ENCODE measurements at regions not wholly inside any gene's neighbourhood (a gene's known extent, or its start where the extent isn't known, plus 50 kb on each side); places are given as distances from the start of the nearest gene placed in this dataset.
"Not testable (repeated sequence)": the region's sequence is repeated elsewhere in the genome, so short reads cannot be mapped to it uniquely, and the experiment has no call there.

DNA sequence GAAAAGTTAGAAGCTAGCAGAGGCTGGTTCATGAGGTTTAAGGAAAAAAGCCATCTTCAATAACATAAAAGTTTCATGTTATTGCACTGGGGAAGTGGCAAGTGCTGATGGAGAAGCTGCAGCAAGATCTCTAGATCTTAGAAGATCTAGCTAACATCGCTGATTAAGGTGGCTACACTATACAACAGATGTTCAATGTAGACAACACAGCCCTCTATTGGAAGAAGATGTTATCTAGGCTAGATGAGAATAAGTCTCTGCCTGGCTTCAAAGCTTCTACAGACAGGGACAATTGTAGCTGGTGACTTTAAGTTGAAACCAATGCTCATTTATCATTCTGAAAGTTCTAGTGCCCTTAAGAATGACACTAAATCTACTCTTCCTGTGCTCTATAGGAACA is 310.3 kb downstream of the KLF13 start:
- TF ChIP-seq ZNF292 (tag by site-specific recombination; IDR thresholded peaks at IDR 0.05; ENCODE audit: borderline replicate concordance, low read depth); ZNF521 (tag by site-specific recombination; IDR thresholded peaks at IDR 0.05): not testable (repeated sequence)
- TF ChIP-seq, protein P1, sequence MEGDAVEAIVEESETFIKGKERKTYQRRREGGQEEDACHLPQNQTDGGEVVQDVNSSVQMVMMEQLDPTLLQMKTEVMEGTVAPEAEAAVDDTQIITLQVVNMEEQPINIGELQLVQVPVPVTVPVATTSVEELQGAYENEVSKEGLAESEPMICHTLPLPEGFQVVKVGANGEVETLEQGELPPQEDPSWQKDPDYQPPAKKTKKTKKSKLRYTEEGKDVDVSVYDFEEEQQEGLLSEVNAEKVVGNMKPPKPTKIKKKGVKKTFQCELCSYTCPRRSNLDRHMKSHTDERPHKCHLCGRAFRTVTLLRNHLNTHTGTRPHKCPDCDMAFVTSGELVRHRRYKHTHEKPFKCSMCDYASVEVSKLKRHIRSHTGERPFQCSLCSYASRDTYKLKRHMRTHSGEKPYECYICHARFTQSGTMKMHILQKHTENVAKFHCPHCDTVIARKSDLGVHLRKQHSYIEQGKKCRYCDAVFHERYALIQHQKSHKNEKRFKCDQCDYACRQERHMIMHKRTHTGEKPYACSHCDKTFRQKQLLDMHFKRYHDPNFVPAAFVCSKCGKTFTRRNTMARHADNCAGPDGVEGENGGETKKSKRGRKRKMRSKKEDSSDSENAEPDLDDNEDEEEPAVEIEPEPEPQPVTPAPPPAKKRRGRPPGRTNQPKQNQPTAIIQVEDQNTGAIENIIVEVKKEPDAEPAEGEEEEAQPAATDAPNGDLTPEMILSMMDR (tag by site-specific recombination; IDR thresholded peaks at IDR 0.05): not testable (repeated sequence)

Data from HEK293 (cell line).